PC-9 (cell line): ENCODE measurements at regions not wholly inside any gene's neighbourhood (a gene's known extent, or its start where the extent isn't known, plus 50 kb on each side); places are given as distances from the start of the nearest gene placed in this dataset.

Source experiments
- CTCF ChIP-seq: fragments of 200-600 bp; sonication (generic); conservative IDR thresholded peaks from 2 replicates; pipeline ENCODE4 v1.6.1; 2017; ENCODE audit warnings: mixed run types, antibody characterized with exemption, mild to moderate bottlenecking, moderate library complexity
- EZH2 ChIP-seq: fragments of 200-600 bp; sonication (generic); IDR thresholded peaks from 2 replicates; pipeline ENCODE4 v1.8.0; 2017; ENCODE audit warnings: antibody characterized with exemption, low read depth

DNA sequence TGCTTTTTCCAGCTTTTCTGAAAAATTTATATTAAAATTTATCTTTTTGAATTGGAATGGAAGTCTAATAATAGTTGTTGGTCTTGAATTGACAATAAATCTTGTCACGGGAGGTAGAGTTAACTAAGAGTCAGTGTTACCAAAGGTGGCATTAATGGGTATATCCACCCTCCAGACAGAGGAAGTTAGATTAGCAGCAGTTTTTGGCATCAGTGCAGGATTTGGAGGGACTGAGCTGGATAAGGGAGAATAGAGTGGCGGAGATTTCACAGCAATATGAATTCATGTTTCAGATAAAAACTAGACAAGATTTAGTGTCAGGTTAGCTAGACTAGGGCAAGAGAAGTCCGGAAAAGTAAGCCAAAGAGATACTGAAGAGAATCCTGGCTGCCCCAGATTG, 201.3 kb upstream of the ZBTB20 start:
- TF ChIP-seq CTCF (no peak), EZH2 (no peak)
